ENCODE measurements at regions not wholly inside any gene's neighbourhood (a gene's known extent, or its start where the extent isn't known, plus 50 kb on each side); places are given as distances from the start of the nearest gene placed in this dataset.

DNA sequence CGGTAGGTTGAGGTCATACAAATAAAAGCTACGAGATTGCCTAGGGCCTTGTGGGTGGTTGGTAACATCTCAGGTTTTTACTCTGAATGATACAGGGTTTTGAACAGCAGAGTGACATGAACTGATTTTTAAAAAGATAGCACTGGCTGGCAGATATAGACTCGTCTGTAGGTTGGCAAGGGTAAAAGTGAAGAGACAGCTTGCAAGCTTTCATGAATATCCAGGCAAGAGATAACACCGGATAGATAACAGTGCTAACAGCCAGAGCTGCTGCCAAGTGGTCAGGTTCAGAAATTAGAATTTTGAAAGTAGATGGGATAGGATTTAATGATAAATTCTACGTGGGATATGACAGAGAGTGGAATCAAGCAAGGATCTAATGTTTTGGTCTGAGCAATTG lies 299.7 kb upstream of the AADAT start:
- no peak for TF ChIP-seq GABPA (IDR thresholded peaks at IDR 0.05; ENCODE audit: low read depth)
- no peak for TF ChIP-seq POLR2AphosphoS5 (IDR thresholded peaks at IDR 0.05; ENCODE audit: low read depth)
- TF ChIP-seq, protein P1, sequence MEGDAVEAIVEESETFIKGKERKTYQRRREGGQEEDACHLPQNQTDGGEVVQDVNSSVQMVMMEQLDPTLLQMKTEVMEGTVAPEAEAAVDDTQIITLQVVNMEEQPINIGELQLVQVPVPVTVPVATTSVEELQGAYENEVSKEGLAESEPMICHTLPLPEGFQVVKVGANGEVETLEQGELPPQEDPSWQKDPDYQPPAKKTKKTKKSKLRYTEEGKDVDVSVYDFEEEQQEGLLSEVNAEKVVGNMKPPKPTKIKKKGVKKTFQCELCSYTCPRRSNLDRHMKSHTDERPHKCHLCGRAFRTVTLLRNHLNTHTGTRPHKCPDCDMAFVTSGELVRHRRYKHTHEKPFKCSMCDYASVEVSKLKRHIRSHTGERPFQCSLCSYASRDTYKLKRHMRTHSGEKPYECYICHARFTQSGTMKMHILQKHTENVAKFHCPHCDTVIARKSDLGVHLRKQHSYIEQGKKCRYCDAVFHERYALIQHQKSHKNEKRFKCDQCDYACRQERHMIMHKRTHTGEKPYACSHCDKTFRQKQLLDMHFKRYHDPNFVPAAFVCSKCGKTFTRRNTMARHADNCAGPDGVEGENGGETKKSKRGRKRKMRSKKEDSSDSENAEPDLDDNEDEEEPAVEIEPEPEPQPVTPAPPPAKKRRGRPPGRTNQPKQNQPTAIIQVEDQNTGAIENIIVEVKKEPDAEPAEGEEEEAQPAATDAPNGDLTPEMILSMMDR (IDR thresholded peaks at IDR 0.05; ENCODE audit: insufficient read depth, low read length), result no peak
- TF ChIP-seq, protein P2, sequence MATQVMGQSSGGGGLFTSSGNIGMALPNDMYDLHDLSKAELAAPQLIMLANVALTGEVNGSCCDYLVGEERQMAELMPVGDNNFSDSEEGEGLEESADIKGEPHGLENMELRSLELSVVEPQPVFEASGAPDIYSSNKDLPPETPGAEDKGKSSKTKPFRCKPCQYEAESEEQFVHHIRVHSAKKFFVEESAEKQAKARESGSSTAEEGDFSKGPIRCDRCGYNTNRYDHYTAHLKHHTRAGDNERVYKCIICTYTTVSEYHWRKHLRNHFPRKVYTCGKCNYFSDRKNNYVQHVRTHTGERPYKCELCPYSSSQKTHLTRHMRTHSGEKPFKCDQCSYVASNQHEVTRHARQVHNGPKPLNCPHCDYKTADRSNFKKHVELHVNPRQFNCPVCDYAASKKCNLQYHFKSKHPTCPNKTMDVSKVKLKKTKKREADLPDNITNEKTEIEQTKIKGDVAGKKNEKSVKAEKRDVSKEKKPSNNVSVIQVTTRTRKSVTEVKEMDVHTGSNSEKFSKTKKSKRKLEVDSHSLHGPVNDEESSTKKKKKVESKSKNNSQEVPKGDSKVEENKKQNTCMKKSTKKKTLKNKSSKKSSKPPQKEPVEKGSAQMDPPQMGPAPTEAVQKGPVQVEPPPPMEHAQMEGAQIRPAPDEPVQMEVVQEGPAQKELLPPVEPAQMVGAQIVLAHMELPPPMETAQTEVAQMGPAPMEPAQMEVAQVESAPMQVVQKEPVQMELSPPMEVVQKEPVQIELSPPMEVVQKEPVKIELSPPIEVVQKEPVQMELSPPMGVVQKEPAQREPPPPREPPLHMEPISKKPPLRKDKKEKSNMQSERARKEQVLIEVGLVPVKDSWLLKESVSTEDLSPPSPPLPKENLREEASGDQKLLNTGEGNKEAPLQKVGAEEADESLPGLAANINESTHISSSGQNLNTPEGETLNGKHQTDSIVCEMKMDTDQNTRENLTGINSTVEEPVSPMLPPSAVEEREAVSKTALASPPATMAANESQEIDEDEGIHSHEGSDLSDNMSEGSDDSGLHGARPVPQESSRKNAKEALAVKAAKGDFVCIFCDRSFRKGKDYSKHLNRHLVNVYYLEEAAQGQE (IDR thresholded peaks at IDR 0.05; ENCODE audit: insufficient replicate concordance, low read depth), result no peak
- no peak for TF ChIP-seq SPI1 (IDR thresholded peaks at IDR 0.05; ENCODE audit: borderline replicate concordance, low read depth)
- H3K27me3 ChIP-seq (ENCODE audit: insufficient read depth, poor library complexity, severe bottlenecking), result no peaks in the 10 kb centered on the region
- no peak for DNase-seq (ENCODE audit: low read depth in 1 of 2, low spot score in 1 of 2)
- no peak overlapping the region for H3K27ac ChIP-seq (replicated peaks)
- no peak overlapping the region for H3K4me3 ChIP-seq (replicated peaks; ENCODE audit: insufficient read depth, low read length)

DNA sequence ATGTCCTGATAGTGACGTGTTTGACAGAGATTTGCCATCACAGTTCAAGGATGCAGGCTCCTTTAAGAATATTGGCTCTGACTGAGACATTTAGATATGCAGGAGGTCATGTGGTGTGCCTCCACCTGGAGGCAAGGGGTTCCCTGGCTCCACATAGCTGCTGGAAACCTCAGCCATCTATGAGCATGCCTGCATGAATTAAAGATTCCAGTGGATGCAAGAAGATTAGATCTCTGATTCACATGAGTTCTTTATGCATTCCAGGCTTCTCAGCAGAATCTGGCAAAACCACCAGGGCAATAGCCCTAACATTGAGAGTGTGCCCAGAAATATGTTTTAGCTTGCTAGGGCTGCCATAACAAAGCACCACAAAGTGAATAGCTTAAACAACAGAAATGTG lies 298.5 kb upstream of the AADAT start:
- TF ChIP-seq SPI1 (IDR thresholded peaks at IDR 0.05; ENCODE audit: borderline replicate concordance, low read depth) (no peak), POLR2AphosphoS5 (IDR thresholded peaks at IDR 0.05; ENCODE audit: low read depth) (no peak), GABPA (IDR thresholded peaks at IDR 0.05; ENCODE audit: low read depth) (no peak)
- TF ChIP-seq, protein P2 (IDR thresholded peaks at IDR 0.05; ENCODE audit: insufficient replicate concordance, low read depth), result no peak
- TF ChIP-seq, protein P1 (IDR thresholded peaks at IDR 0.05; ENCODE audit: insufficient read depth, low read length), result no peak
- DNase-seq (ENCODE audit: low read depth in 1 of 2, low spot score in 1 of 2), result no peak
- Histone ChIP-seq H3K27me3 (ENCODE audit: insufficient read depth, poor library complexity, severe bottlenecking) (no peaks in the 10 kb centered on the region), H3K4me3 (replicated peaks; ENCODE audit: insufficient read depth, low read length) (no peak overlapping the region), H3K27ac (replicated peaks) (no peak overlapping the region)

DNA sequence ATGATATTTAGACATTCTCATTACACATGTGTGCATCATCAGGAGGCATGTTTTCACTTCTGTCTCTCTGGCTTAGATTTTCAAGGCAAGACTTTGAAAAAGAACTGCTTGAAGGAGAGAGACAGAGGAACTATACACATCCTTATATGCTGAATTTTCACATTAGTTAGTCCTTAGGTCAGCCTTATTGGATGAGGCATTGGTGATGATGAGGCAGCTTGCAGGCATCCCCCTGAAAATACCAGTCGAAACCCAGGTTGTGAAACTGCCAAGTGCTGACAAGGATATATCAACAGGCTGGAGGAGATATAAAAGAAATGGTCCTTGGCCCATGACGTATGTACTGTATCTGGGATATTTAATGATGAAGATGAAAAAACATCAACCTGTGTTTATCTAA lies 297.2 kb upstream of the AADAT start:
- H3K4me3 ChIP-seq (replicated peaks; ENCODE audit: insufficient read depth, low read length), result no peak overlapping the region
- no peaks in the 10 kb centered on the region for H3K27me3 ChIP-seq (ENCODE audit: insufficient read depth, poor library complexity, severe bottlenecking)
- H3K27ac ChIP-seq (replicated peaks), result no peak overlapping the region
- TF ChIP-seq, protein P2 (IDR thresholded peaks at IDR 0.05; ENCODE audit: insufficient replicate concordance, low read depth), result no peak
- no peak for TF ChIP-seq POLR2AphosphoS5 (IDR thresholded peaks at IDR 0.05; ENCODE audit: low read depth)
- TF ChIP-seq SPI1 (IDR thresholded peaks at IDR 0.05; ENCODE audit: borderline replicate concordance, low read depth), result no peak
- no peak for TF ChIP-seq GABPA (IDR thresholded peaks at IDR 0.05; ENCODE audit: low read depth)
- TF ChIP-seq, protein P1 (IDR thresholded peaks at IDR 0.05; ENCODE audit: insufficient read depth, low read length), result no peak
- no peak for DNase-seq (ENCODE audit: low read depth in 1 of 2, low spot score in 1 of 2)

Data from HL-60 (cell line).